ENCODE measurements at regions not wholly inside any gene's neighbourhood (a gene's known extent, or its start where the extent isn't known, plus 50 kb on each side); places are given as distances from the start of the nearest gene placed in this dataset.

GRCh38 chr11:116274521-116274920 is 498.3 kb downstream of the BUD13 start:
- H3K4me3 ChIP-seq (ENCODE audit: low read length in 3 of 3) = no peak overlapping the region
- peaks cover 4 to 7% (median 7%) of the 10 kb centered on the region in 3 donors for H3K4me1 ChIP-seq (ENCODE audit: control insufficient read depth in 3 of 3, insufficient read depth in 3 of 3, low read length in 3 of 3)
- H3K9me3 ChIP-seq (ENCODE audit: control insufficient read depth in 3 of 3, low read length in 3 of 3) = no peaks in the 10 kb centered on the region
- H3K27me3 ChIP-seq (ENCODE audit: control insufficient read depth in 3 of 3, insufficient read depth in 3 of 3, low read length in 3 of 3) = peaks cover 8 to 28% (median 27%) of the 10 kb centered on the region in 3 donors
- no peaks in the 10 kb centered on the region for H3K36me3 ChIP-seq (ENCODE audit: control insufficient read depth in 3 of 3, insufficient read depth in 3 of 3, low read length in 3 of 3)
- H3K9ac ChIP-seq (ENCODE audit: low read depth in 1 of 3, low read length in 3 of 3) = no peak overlapping the region
- no peak overlapping the region for H3K27ac ChIP-seq (ENCODE audit: low read depth, low read length)

GRCh38 chr11:116272181-116272789 is 500.5 kb downstream of the BUD13 start:
- Histone ChIP-seq H3K9me3 (ENCODE audit: control insufficient read depth in 3 of 3, low read length in 3 of 3) (no peaks in the 10 kb centered on the region), H3K4me1 (ENCODE audit: control insufficient read depth in 3 of 3, insufficient read depth in 3 of 3, low read length in 3 of 3) (peaks cover 4 to 7% (median 7%) of the 10 kb centered on the region in 3 donors), H3K4me3 (ENCODE audit: low read length in 3 of 3) (no peak overlapping the region), H3K27me3 (ENCODE audit: control insufficient read depth in 3 of 3, insufficient read depth in 3 of 3, low read length in 3 of 3) (peaks cover 8 to 30% (median 26%) of the 10 kb centered on the region in 3 donors), H3K36me3 (ENCODE audit: control insufficient read depth in 3 of 3, insufficient read depth in 3 of 3, low read length in 3 of 3) (no peaks in the 10 kb centered on the region), H3K27ac (ENCODE audit: low read depth, low read length) (no peak overlapping the region), H3K9ac (ENCODE audit: low read depth in 1 of 3, low read length in 3 of 3) (no peak overlapping the region)

- no peaks in the 10 kb centered on the region for H3K9me3 ChIP-seq (ENCODE audit: control insufficient read depth in 3 of 3, low read length in 3 of 3)
- no peak overlapping the region for H3K9ac ChIP-seq (ENCODE audit: low read depth in 1 of 3, low read length in 3 of 3)
- H3K27me3 ChIP-seq (ENCODE audit: control insufficient read depth in 3 of 3, insufficient read depth in 3 of 3, low read length in 3 of 3) = peaks cover 8 to 27% (median 23%) of the 10 kb centered on the region in 3 donors
- H3K27ac ChIP-seq (ENCODE audit: low read depth, low read length) = no peak overlapping the region
- no peak overlapping the region for H3K4me3 ChIP-seq (ENCODE audit: low read length in 3 of 3)
- no peaks in the 10 kb centered on the region for H3K36me3 ChIP-seq (ENCODE audit: control insufficient read depth in 3 of 3, insufficient read depth in 3 of 3, low read length in 3 of 3)
- H3K4me1 ChIP-seq (ENCODE audit: control insufficient read depth in 3 of 3, insufficient read depth in 3 of 3, low read length in 3 of 3) = peaks cover 3 to 6% (median 5%) of the 10 kb centered on the region in 3 donors
Observed at GRCh38 chr11:116271479-116271878, 501.3 kb downstream of the BUD13 start.

- Histone ChIP-seq H3K36me3 (ENCODE audit: control insufficient read depth in 3 of 3, insufficient read depth in 3 of 3, low read length in 3 of 3) (no peaks in the 10 kb centered on the region), H3K4me3 (ENCODE audit: low read length in 3 of 3) (no peak overlapping the region), H3K9ac (ENCODE audit: low read depth in 1 of 3, low read length in 3 of 3) (no peak overlapping the region), H3K4me1 (ENCODE audit: control insufficient read depth in 3 of 3, insufficient read depth in 3 of 3, low read length in 3 of 3) (no peaks in the 10 kb centered on the region), H3K9me3 (ENCODE audit: control insufficient read depth in 3 of 3, low read length in 3 of 3) (no peaks in the 10 kb centered on the region), H3K27me3 (ENCODE audit: control insufficient read depth in 3 of 3, insufficient read depth in 3 of 3, low read length in 3 of 3) (peaks cover 13 to 44% (median 29%) of the 10 kb centered on the region in 3 donors), H3K27ac (ENCODE audit: low read depth, low read length) (no peak overlapping the region)
Observed at GRCh38 chr11:116267146-116267545, 505.6 kb downstream of the BUD13 start.

GRCh38 chr11:116263770-116264169 is 509.0 kb downstream of the BUD13 start:
- Histone ChIP-seq H3K27ac (ENCODE audit: low read depth, low read length) (no peak overlapping the region), H3K4me1 (ENCODE audit: control insufficient read depth in 3 of 3, insufficient read depth in 3 of 3, low read length in 3 of 3) (no peaks in the 10 kb centered on the region), H3K4me3 (ENCODE audit: low read length in 3 of 3) (no peak overlapping the region), H3K9ac (ENCODE audit: low read depth in 1 of 3, low read length in 3 of 3) (no peak overlapping the region), H3K9me3 (ENCODE audit: control insufficient read depth in 3 of 3, low read length in 3 of 3) (no peaks in the 10 kb centered on the region), H3K27me3 (ENCODE audit: control insufficient read depth in 3 of 3, insufficient read depth in 3 of 3, low read length in 3 of 3) (peaks cover 26 to 52% (median 45%) of the 10 kb centered on the region in 3 donors), H3K36me3 (ENCODE audit: control insufficient read depth in 3 of 3, insufficient read depth in 3 of 3, low read length in 3 of 3) (no peaks in the 10 kb centered on the region)

- Histone ChIP-seq H3K9ac (ENCODE audit: low read depth in 1 of 3, low read length in 3 of 3) (no peak overlapping the region), H3K4me1 (ENCODE audit: control insufficient read depth in 3 of 3, insufficient read depth in 3 of 3, low read length in 3 of 3) (no peaks in the 10 kb centered on the region), H3K27me3 (ENCODE audit: control insufficient read depth in 3 of 3, insufficient read depth in 3 of 3, low read length in 3 of 3) (peaks cover 26 to 52% (median 45%) of the 10 kb centered on the region in 3 donors), H3K27ac (ENCODE audit: low read depth, low read length) (no peak overlapping the region), H3K4me3 (ENCODE audit: low read length in 3 of 3) (no peak overlapping the region), H3K9me3 (ENCODE audit: control insufficient read depth in 3 of 3, low read length in 3 of 3) (no peaks in the 10 kb centered on the region), H3K36me3 (ENCODE audit: control insufficient read depth in 3 of 3, insufficient read depth in 3 of 3, low read length in 3 of 3) (no peaks in the 10 kb centered on the region)
Observed at GRCh38 chr11:116263019-116263418, 509.8 kb downstream of the BUD13 start.

GRCh38 chr11:116262370-116262769 is 510.4 kb downstream of the BUD13 start:
- Histone ChIP-seq H3K27me3 (ENCODE audit: control insufficient read depth in 3 of 3, insufficient read depth in 3 of 3, low read length in 3 of 3) (peaks cover 26 to 57% (median 43%) of the 10 kb centered on the region in 3 donors), H3K9ac (ENCODE audit: low read depth in 1 of 3, low read length in 3 of 3) (no peak overlapping the region), H3K27ac (ENCODE audit: low read depth, low read length) (no peak overlapping the region), H3K4me1 (ENCODE audit: control insufficient read depth in 3 of 3, insufficient read depth in 3 of 3, low read length in 3 of 3) (no peaks in the 10 kb centered on the region), H3K4me3 (ENCODE audit: low read length in 3 of 3) (no peak overlapping the region), H3K36me3 (ENCODE audit: control insufficient read depth in 3 of 3, insufficient read depth in 3 of 3, low read length in 3 of 3) (no peaks in the 10 kb centered on the region), H3K9me3 (ENCODE audit: control insufficient read depth in 3 of 3, low read length in 3 of 3) (no peaks in the 10 kb centered on the region)

GRCh38 chr11:116261606-116262005 is 511.2 kb downstream of the BUD13 start:
- no peak overlapping the region for H3K27ac ChIP-seq (ENCODE audit: low read depth, low read length)
- H3K4me3 ChIP-seq (ENCODE audit: low read length in 3 of 3) = no peak overlapping the region
- H3K36me3 ChIP-seq (ENCODE audit: control insufficient read depth in 3 of 3, insufficient read depth in 3 of 3, low read length in 3 of 3) = no peaks in the 10 kb centered on the region
- H3K9me3 ChIP-seq (ENCODE audit: control insufficient read depth in 3 of 3, low read length in 3 of 3) = no peaks in the 10 kb centered on the region
- H3K9ac ChIP-seq (ENCODE audit: low read depth in 1 of 3, low read length in 3 of 3) = no peak overlapping the region
- H3K4me1 ChIP-seq (ENCODE audit: control insufficient read depth in 3 of 3, insufficient read depth in 3 of 3, low read length in 3 of 3) = no peaks in the 10 kb centered on the region
- peaks cover 29 to 56% (median 42%) of the 10 kb centered on the region in 3 donors for H3K27me3 ChIP-seq (ENCODE audit: control insufficient read depth in 3 of 3, insufficient read depth in 3 of 3, low read length in 3 of 3)

- Histone ChIP-seq H3K36me3 (ENCODE audit: control insufficient read depth in 3 of 3, insufficient read depth in 3 of 3, low read length in 3 of 3) (no peaks in the 10 kb centered on the region), H3K4me3 (ENCODE audit: low read length in 3 of 3) (no peak overlapping the region), H3K27me3 (ENCODE audit: control insufficient read depth in 3 of 3, insufficient read depth in 3 of 3, low read length in 3 of 3) (peaks cover 27 to 40% (median 33%) of the 10 kb centered on the region in 3 donors), H3K9ac (ENCODE audit: low read depth in 1 of 3, low read length in 3 of 3) (no peak overlapping the region), H3K4me1 (ENCODE audit: control insufficient read depth in 3 of 3, insufficient read depth in 3 of 3, low read length in 3 of 3) (no peaks in the 10 kb centered on the region), H3K9me3 (ENCODE audit: control insufficient read depth in 3 of 3, low read length in 3 of 3) (no peaks in the 10 kb centered on the region), H3K27ac (ENCODE audit: low read depth, low read length) (no peak overlapping the region)
Observed at GRCh38 chr11:116258821-116259220, 514.0 kb downstream of the BUD13 start.

GRCh38 chr11:116257883-116258282 is 514.9 kb downstream of the BUD13 start:
- Histone ChIP-seq H3K9ac (ENCODE audit: low read depth in 1 of 3, low read length in 3 of 3) (no peak overlapping the region), H3K27ac (ENCODE audit: low read depth, low read length) (no peak overlapping the region), H3K36me3 (ENCODE audit: control insufficient read depth in 3 of 3, insufficient read depth in 3 of 3, low read length in 3 of 3) (no peaks in the 10 kb centered on the region), H3K27me3 (ENCODE audit: control insufficient read depth in 3 of 3, insufficient read depth in 3 of 3, low read length in 3 of 3) (peaks cover 23 to 32% (median 26%) of the 10 kb centered on the region in 3 donors), H3K4me3 (ENCODE audit: low read length in 3 of 3) (no peak overlapping the region), H3K9me3 (ENCODE audit: control insufficient read depth in 3 of 3, low read length in 3 of 3) (no peaks in the 10 kb centered on the region), H3K4me1 (ENCODE audit: control insufficient read depth in 3 of 3, insufficient read depth in 3 of 3, low read length in 3 of 3) (no peaks in the 10 kb centered on the region)

Data from skeletal muscle tissue (tissue), 3 donors.